GM23338 (cell line): ENCODE measurements at regions not wholly inside any gene's neighbourhood (a gene's known extent, or its start where the extent isn't known, plus 50 kb on each side); places are given as distances from the start of the nearest gene placed in this dataset.
A peak's percentile ranks its signal among the peaks of the same experiment; 100 is the strongest.

Source experiments
- ATAC-seq: fragments of 200-7000 bp; cut with Tn5 transposase; 3 replicates; pipeline ENCODE4 v1.9.1; 2020
- DNase-seq: peaks from one replicate; pipeline ENCODE4 v3.0.0-alpha.2; 2015; ENCODE audit warnings: low spot score
- H2AFZ ChIP-seq: fragments of 200-600 bp; sonication (generic); 2 replicates; pipeline ENCODE4 v1.8.0; 2016; ENCODE audit warnings: antibody characterized with exemption, mild to moderate bottlenecking, moderate library complexity
- H3F3A ChIP-seq: fragments of 200-600 bp; sonication (generic); replicated peaks from 2 replicates; pipeline ENCODE4 v1.8.0; 2017; ENCODE audit warnings: antibody characterized with exemption, mixed run types, low read depth
- H3K27ac ChIP-seq: fragments of 200-600 bp; sonication (generic); 2 replicates; pipeline ENCODE4 v1.6.1; 2016; ENCODE audit warnings: low read depth
- H3K27me3 ChIP-seq: fragments of 200-600 bp; sonication (generic); 2 replicates; pipeline ENCODE4 v1.8.0; 2016; ENCODE audit warnings: mild to moderate bottlenecking, mixed run types, moderate library complexity; ENCODE audit not compliant: insufficient read depth
- H3K36me3 ChIP-seq: fragments of 200-600 bp; sonication (generic); 2 replicates; pipeline ENCODE4 v1.8.0; 2016; ENCODE audit warnings: mild to moderate bottlenecking; ENCODE audit not compliant: insufficient read depth
- H3K4me1 ChIP-seq: fragments of 200-600 bp; sonication (generic); 2 replicates; pipeline ENCODE4 v1.8.0; 2016; ENCODE audit warnings: mild to moderate bottlenecking, moderate library complexity; ENCODE audit not compliant: insufficient read depth
- H3K4me2 ChIP-seq: fragments of 200-600 bp; sonication (generic); 2 replicates; pipeline ENCODE4 v1.7.1; 2017; ENCODE audit warnings: mixed run types
- H3K4me3 ChIP-seq: fragments of 200-600 bp; sonication (generic); 2 replicates; pipeline ENCODE4 v1.6.1; 2016; ENCODE audit warnings: mixed run types
- H3K79me2 ChIP-seq: fragments of 200-600 bp; sonication (generic); replicated peaks from 2 replicates; pipeline ENCODE4 v1.8.0; 2017; ENCODE audit warnings: mild to moderate bottlenecking; ENCODE audit not compliant: insufficient read depth
- H3K9me2 ChIP-seq: fragments of 200-600 bp; sonication (generic); 2 replicates; pipeline ENCODE4 v1.8.0; 2017; ENCODE audit not compliant: insufficient read depth
- H4K20me1 ChIP-seq: fragments of 200-600 bp; sonication (generic); replicated peaks from 2 replicates; pipeline ENCODE4 v1.8.0; 2017; ENCODE audit warnings: mild to moderate bottlenecking; ENCODE audit not compliant: insufficient read depth
- H3K27ac Mint-ChIP-seq: 2 replicates; pipeline ENCODE4 v1.8.0; 2020; ENCODE audit warnings: inconsistent platforms, mild to moderate bottlenecking, moderate library complexity, mixed read lengths
- H3K27me3 Mint-ChIP-seq: 3 replicates; pipeline ENCODE4 v1.8.0; 2022; ENCODE audit warnings: low read depth, mild to moderate bottlenecking, moderate library complexity, mixed read lengths, inconsistent platforms; ENCODE audit not compliant: insufficient read depth, poor library complexity
- H3K36me3 Mint-ChIP-seq: 3 replicates; pipeline ENCODE4 v1.8.0; 2021; ENCODE audit warnings: low read depth, mild to moderate bottlenecking, inconsistent platforms, moderate library complexity, mixed read lengths
- H3K4me1 Mint-ChIP-seq: 3 replicates; pipeline ENCODE4 v1.8.0; 2020; ENCODE audit warnings: mild to moderate bottlenecking, inconsistent platforms, mixed read lengths
- H3K4me3 Mint-ChIP-seq: 3 replicates; pipeline ENCODE4 v1.8.0; 2021; ENCODE audit warnings: moderate library complexity, mild to moderate bottlenecking, inconsistent platforms, mixed read lengths
- H3K9me3 Mint-ChIP-seq: 3 replicates; pipeline ENCODE4 v1.8.0; 2020; ENCODE audit warnings: moderate library complexity, mild to moderate bottlenecking, inconsistent platforms, mixed read lengths
- CREB1 ChIP-seq: fragments of 250-450 bp; sonication (Bioruptor Pico); IDR thresholded peaks from 2 replicates; pipeline ENCODE4 v1.5.0; 2020; ENCODE audit warnings: low read depth, mild to moderate bottlenecking, moderate library complexity
- EZH2 ChIP-seq: fragments of 200-600 bp; sonication (generic); IDR thresholded peaks from one replicate; pipeline ENCODE4 v1.8.0; 2017; ENCODE audit warnings: antibody characterized with exemption, mild to moderate bottlenecking, low read depth; ENCODE audit not compliant: unreplicated experiment
- EZH2phosphoT487 ChIP-seq: fragments of 200-600 bp; sonication (generic); IDR thresholded peaks from one replicate; pipeline ENCODE4 v1.8.1; 2018; ENCODE audit warnings: antibody characterized with exemption; ENCODE audit not compliant: unreplicated experiment
- JUNB ChIP-seq: IDR thresholded peaks from one replicate; pipeline ENCODE4 v1.6.1; 2016; ENCODE audit warnings: antibody characterized with exemption; ENCODE audit not compliant: unreplicated experiment
- NANOG ChIP-seq: IDR thresholded peaks from 2 replicates; pipeline ENCODE4 v1.6.1; 2016; ENCODE audit warnings: antibody characterized with exemption, borderline replicate concordance
- REST ChIP-seq: IDR thresholded peaks from one replicate; pipeline ENCODE4 v1.6.1; 2018; ENCODE audit warnings: antibody characterized with exemption; ENCODE audit not compliant: unreplicated experiment
- STAT1 ChIP-seq: IDR thresholded peaks from one replicate; pipeline ENCODE4 v1.6.1; 2016; ENCODE audit warnings: antibody characterized with exemption; ENCODE audit not compliant: unreplicated experiment
- ZNF114 ChIP-seq: fragments of 250-450 bp; sonication (Bioruptor Pico); IDR thresholded peaks from 2 replicates; pipeline ENCODE4 v1.5.0; 2020; ENCODE audit warnings: mild to moderate bottlenecking, moderate library complexity
- ZNF331 ChIP-seq: fragments of 250-450 bp; sonication (Bioruptor Pico); IDR thresholded peaks from 2 replicates; pipeline ENCODE4 v1.5.0; 2020; ENCODE audit warnings: low read depth, mild to moderate bottlenecking, moderate library complexity

GRCh38 chr5:158499075-158499891 is 600.4 kb downstream of the EBF1 start:
- no peaks in the 10 kb centered on the region for H3K79me2 ChIP-seq
- Mint-ChIP-seq H3K4me3 (no peak overlapping the region), H3K36me3 (no peaks in the 10 kb centered on the region), H3K9me3 (no peaks in the 10 kb centered on the region), H3K27me3 (no peaks in the 10 kb centered on the region), H3K4me1 (peaks cover 12% of the 10 kb centered on the region), H3K27ac (no peak overlapping the region)
- no peaks in the 10 kb centered on the region for H3K27me3 ChIP-seq
- H3K36me3 ChIP-seq: no peaks in the 10 kb centered on the region
- no peak for TF ChIP-seq ZNF114
- no peak for TF ChIP-seq EZH2phosphoT487
- no peaks in the 10 kb centered on the region; the same call in 1 of the 2 replicates for H3K4me1 ChIP-seq
- no peak overlapping the region for H3K4me2 ChIP-seq
- H3K27ac ChIP-seq: no peak overlapping the region
- no peak overlapping the region for H3K4me3 ChIP-seq
- H4K20me1 ChIP-seq: no peaks in the 10 kb centered on the region
- no peak for DNase-seq
- H2AFZ ChIP-seq: no peak overlapping the region
- H3F3A ChIP-seq: no peaks in the 10 kb centered on the region
- H3K9me2 ChIP-seq: no peaks in the 10 kb centered on the region
- no peak for ATAC-seq

GRCh38 chr5:158496624-158497023 is 603.1 kb downstream of the EBF1 start:
- no peaks in the 10 kb centered on the region for H3K36me3 ChIP-seq
- ATAC-seq (no peak), DNase-seq (no peak)
- H4K20me1 ChIP-seq: no peaks in the 10 kb centered on the region
- no peaks in the 10 kb centered on the region for H3K9me3 Mint-ChIP-seq
- H3K27me3 ChIP-seq: no peaks in the 10 kb centered on the region
- no peak overlapping the region for H3K4me3 ChIP-seq
- no peak overlapping the region for H3K4me2 ChIP-seq
- H2AFZ ChIP-seq: 0 out of 2 replicates have a peak overlapping the region, but pooled peaks have one; percentile 43
- H3F3A ChIP-seq: no peaks in the 10 kb centered on the region
- H3K4me1 Mint-ChIP-seq: peaks cover 12% of the 10 kb centered on the region
- H3K4me1 ChIP-seq: no peaks in the 10 kb centered on the region; the same call in 1 of the 2 replicates
- H3K36me3 Mint-ChIP-seq: no peaks in the 10 kb centered on the region
- no peaks in the 10 kb centered on the region for H3K79me2 ChIP-seq
- no peaks in the 10 kb centered on the region for H3K27me3 Mint-ChIP-seq
- no peaks in the 10 kb centered on the region for H3K9me2 ChIP-seq
- no peak for TF ChIP-seq JUNB
- no peak for TF ChIP-seq NANOG
- no peak for TF ChIP-seq ZNF331 (CRISPR knock-in tag)
- TF ChIP-seq REST: no peak
- TF ChIP-seq EZH2phosphoT487: no peak
- no peak for TF ChIP-seq EZH2
- no peak for TF ChIP-seq STAT1
- no peak for TF ChIP-seq CREB1 (CRISPR knock-in tag)
- no peak overlapping the region for H3K27ac Mint-ChIP-seq
- H3K4me3 Mint-ChIP-seq: no peak overlapping the region
- H3K27ac ChIP-seq: no peak overlapping the region
